ENCODE measurements at regions not wholly inside any gene's neighbourhood (a gene's known extent, or its start where the extent isn't known, plus 50 kb on each side); places are given as distances from the start of the nearest gene placed in this dataset.

DNA sequence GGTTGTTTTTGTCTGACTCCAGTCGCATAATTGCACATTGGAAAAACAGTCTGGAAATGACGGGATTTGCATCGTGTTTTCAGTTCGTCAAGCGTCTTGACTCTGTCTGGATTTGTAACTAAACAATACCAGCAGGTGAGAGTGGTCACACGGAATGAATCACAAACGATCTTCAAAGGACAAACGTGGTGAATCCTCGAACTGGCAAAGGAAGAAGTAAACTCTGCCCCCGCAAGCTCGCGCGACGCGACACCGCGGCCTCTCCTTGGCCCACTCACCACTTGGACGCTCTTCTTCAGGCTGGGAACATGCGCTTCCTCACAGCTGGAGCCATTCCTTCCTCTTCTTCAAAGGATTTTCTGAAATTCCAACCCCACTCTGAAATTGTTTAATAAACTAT is 352.6 kb downstream of the THBS2 start:
- no peak for DNase-seq

DNA sequence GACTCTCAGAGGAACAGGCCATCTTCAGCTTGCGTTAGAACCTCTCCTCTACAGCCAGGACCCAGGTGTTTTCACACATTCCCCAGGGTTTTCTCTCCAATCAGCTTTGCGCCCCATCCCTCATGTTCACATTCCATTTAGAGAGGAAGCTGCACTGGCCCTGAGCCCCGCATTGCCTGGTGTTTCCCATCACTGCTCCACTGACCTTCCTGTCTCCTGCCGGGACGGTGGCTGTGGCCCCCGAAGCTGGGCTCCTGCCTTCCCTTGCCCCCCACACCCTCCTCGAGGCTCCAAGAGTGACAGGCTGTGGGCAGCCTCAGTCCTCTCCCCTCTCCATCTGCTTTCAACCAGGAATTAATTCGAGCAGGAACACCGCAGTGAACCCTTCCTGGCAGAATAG is 357.3 kb downstream of the THBS2 start:
- no peak for DNase-seq

DNA sequence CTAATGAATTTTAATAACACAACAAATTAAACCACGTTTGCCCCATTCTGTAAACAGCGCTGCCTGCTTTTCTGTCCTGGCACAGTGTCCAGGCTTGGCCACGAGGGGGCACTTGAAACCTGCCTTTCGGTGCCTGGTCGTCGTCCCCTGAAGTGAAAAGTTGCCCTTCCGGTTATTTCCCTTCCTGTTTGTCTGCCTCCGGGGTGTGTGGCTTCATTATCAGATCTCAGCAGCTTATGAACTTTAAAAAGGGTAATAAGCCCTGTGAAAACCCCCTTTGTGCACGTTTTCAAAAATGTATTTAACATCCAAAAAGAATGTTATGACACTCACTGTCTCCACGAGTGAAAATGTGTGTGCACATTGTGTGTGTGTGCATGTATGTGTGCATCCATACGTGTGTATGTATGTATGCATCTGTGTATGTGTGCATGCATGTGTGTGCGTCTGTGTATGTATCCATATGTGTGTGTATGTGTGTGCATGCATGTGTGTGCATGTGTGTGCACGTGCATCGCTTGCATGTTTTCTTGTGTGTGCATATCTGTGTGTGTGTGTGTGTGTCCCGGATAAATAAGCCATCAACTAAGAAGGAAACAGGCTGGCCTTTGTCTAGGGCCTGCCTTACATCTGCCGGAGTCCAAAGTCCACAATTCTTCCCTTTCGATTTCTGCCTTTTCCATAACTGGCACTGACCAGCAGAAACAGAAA is 358.4 kb downstream of the THBS2 start:
- peak; percentile 58 for DNase-seq

DNA sequence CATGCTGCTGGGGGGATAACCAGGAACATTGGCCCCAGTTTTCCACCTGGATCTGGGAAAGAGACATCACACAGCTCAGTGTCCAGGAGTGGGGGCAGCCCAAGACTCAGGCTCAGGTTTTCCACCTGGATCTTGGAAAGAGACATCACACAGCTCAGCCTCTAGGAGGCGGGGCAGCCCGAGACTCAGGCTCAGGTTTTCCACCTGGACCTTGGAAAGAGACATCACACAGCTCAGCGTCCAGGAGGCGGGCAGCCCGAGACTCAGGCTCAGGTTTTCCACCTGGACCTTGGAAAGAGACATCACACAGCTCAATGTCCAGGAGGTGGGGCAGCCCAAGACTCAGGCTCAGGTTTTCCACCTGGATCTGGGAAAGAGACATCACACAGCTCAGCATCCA is 361.6 kb downstream of the THBS2 start:
- DNase-seq: no peak

DNA sequence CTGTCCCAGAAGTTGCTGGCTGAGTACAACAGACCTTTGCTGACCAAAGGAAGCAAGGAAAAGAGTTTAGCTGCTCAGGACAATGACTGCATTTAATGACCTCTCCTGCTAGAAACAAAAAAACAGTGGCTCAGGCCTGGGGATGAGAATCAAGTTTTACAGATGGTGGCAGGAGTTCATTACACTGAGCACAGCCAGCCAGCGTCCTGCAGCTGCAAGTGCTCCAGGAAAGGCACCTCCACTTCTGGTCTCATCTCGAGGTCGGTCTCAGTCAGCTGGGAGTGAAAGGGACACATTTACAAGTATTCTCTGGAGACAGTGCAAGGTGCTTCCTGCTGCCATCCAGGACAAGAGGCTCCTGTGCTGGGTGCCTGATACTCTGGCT is 362.7 kb downstream of the THBS2 start:
- DNase-seq: no peak

DNA sequence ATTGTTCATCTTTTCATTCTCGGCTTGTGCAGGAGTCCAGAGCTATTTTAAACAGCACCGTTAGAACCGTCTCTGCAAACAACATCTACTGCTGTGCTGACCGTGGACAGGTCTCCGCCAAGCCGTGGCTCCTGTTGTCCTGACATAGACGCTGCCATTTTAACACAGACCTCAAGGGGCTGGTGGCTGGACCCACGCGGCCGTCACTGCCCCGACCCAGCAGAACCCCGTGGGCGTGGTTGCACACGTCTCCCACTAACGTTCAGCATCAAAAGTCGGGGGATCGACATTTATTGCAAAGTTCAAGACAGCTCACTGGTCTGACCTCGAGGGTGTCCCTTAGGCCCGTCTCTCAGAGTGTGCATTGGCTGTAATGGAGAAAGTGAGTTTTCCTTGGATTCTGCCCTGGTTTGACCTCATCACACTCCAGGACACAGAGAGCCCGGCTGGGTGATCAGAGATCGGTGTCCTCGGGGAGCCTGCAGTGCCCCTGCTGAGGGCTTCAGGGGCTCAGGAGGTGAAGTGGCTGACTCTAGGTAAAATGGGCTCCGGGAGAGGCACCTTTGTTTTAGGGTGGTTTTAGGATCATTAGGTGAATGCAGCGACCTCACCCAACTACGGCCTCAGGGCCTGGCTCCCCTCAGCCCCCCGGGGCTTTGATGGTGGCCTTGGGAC is 363.2 kb downstream of the THBS2 start:
- DNase-seq: no peak

DNA sequence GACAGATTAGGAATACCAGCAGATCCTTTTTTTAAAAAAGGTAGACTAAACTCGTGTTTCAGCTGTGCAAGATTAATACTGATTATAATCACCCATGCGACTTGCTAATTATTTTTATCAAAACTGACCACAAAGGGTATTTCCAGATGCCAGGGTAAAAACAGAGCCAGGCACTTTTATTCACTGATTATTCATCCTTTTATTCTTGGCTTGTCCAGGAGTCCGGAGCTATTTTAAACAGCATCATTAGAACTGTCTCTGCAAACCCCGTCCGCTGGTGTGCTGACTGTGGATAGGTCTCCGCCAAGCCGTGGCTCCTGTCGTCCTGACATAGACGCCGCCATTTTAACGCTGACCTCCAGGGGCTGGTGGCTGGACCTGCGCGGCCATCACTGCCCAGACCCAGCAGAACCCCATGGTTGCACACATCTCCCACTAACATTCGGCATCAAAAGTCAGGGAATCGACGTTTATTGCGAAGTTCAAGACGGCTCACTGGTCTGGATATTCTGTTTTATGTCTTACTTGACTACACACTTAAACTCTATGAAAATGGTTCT is 364.8 kb downstream of the THBS2 start:
- no peak for DNase-seq

DNA sequence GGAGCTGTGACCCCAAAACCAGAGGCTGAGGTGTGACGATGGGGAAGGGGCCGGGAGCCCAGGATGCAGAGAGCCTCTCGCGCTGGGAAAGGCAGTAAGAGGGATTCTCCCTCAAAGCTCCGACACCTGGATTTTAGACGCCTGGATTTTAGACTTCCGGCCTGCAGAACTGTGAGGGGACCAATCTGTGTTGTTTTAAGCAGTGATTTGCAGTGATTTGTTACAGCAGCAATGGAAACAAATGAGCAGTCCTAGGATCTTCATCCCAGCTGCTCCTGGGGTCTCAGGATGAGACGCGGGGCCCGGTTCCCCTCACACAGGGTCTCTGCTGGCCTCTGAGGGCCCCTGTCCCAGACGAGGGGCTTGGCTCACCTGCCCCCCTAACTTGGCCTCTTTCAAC is 365.5 kb downstream of the THBS2 start:
- DNase-seq: no peak

DNA sequence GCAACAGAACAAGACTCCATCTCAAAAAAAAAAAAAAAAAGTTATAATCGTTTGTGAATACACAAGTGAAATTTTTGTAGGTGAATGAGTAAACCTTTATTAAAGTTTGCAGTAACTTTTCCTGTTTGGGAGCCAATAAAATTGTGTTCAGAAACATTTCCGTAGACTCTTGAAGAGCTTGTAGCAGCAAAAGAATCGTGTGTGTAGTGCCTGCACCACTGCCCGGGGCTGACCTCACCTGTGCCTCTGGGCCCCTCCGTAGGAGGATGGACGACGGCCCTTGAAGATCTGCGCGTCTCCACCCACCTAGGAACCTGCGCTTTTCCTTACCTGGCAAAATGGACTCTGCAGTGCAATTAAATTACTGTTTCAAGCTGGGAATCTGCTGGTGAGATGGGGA is 366.0 kb downstream of the THBS2 start:
- no peak for DNase-seq

DNA sequence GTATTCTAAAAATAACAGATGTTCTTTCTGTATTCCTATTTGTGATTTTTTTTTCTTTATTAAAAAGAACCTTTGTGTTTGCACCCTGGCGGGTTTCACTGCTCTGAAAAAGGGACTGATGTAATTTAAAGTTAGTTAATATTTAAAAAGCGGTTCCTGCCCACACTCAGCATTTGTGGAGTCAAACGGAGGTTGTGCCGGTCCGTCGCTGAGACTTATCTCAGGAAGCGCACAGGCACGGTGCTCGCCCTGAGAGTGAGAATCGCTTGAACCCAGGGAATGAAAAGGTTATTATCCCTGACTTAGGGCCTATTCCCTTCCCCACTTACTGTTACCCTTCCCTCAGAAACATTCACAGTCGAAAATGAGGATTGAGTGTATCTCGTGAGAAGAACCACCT is 366.7 kb downstream of the THBS2 start:
- no peak for DNase-seq

DNA sequence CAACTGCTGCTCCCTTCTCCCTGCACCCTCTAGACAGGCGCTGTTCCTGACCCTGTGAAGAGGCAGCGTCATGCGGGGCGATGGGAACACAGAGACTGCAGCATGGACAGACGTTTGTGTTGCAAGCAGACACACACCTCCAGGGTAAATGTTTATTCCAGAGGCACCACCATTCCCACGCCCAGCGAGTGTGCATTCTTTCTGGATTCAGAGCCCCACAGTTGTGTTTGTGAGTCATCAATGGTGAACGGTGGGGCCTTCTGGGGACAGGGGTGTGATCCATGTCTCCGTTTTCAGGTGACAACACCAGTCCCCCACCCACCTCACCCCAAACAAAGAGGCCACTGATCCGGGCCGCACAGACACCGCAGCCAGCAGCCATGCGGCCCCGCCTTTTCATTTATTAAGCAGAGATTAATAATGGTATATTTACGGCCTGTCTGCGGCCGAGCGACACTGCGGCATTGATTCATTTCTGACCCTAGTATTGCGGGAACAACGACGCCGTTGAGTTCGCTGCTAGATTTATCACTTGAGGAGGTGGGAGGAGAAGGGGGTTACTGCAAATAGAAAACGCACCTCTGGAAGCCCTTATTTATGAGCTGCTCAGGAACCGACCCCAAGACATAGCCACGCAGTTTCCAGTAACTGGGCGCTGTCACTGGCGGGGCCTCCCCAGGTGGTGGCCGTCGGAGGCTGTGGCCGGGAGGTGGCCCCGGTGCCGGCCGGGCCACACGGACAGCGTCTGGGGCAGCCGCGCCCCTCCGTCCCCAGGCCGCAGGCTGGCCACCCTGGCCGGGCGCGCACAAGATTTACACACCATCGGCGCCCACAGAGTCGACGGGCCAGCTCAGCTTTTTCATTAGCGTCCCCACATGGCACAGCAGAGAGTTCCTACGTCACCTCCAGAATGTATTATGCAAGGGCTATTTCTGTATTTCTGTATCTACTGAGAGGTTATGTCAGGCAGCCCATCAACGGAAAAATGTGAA is 367.6 kb downstream of the THBS2 start:
- DNase-seq: no peak

DNA sequence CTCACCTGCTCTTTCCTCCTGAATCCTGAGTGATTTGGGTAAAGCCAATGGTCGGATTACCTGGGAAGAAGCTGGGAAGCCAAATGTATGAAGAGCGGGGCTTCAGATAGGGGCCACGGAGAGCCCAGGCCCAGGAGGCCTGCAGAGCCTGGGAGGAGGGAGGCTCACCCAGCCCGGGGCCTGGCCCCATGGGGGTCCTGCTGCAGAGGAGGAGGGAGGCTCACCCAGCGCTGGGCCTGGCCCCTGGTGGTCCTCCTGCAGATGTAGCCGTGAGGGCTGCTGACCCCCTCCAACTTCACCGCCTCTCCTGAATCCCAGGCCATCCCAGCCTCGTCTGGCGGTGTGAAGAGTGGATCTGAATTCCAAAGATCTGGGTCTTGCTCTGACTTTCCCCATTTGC is 368.4 kb downstream of the THBS2 start:
- DNase-seq: no peak

DNA sequence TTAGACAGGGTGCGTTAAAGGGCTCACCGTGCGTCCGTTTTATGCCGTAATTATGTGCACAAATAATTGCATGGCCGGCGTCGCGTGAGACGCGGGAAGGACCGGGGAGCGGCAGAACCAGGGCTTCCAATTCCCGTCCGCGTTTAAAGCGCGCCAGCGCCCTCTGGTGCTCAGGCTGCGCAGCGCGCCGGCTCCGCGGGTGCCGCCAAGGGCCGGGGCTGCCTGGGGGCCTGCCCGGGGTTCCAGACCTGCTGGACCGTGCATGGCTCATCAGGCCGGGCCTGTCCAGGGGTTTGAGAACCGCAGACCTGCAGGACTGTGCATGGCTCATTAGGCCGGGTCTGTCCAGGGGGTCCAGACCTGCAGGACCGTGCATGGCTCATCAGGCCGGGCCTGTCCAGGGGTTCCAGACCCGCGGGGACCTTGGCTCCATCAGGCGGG is 369.0 kb downstream of the THBS2 start:
- peak; percentile 38 for DNase-seq

DNA sequence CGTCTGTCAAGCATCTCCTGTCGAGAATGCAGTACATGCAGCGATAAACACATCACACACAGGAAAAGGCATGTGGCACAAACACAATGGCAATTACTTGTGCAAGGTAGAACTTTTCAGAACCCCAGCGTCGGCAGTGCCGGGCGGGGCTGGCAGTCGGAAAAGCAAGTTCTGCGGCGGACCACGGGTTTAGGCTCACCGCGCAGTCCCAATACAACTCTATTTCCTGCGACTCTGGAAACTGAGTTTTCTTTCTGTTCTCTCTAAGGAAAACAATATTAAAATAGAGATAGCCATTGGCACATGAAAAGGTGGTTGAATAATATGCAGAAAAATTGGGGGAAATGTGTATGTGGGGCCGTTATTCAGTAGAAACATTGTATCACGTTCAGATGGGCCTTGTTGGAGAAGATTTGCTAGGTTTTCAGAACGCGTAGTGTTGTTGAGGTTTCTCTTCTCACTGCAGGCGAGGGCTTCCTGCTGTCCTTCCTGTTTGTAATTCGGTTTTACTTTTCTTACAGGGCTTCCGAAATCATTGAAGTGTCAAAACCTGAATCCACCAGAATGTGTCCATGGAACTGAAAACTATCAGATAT is 369.5 kb downstream of the THBS2 start:
- no peak for DNase-seq

DNA sequence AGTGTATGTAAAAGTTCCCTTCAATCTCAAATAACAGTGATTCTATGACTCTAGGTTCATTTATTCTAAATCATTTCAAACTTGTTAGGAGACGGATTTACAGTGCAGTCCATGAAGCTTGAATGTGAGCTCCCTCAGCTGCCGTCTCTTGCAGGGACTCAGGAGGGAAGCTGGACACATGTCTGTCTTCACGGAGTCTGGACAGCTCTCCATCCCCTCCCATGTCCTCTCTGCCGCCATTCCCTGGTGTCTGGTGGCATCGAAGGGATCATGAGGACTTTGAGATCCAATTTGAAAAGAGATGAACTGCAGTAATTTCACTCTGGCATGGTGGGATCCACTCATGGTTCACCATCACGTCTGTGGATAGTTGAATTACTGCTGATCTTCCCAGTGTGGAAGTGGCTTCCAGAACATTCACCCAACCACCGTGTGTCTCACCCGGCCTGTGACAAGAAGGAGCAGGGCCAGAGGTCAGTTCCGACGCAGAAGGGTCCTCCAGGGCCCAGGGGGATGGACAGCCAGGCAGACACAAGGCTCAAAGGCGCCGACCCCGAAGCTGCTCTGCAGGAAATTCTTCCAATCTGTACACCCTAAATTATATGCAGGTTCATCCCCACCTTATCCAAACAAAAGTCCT is 370.1 kb downstream of the THBS2 start:
- DNase-seq: no peak

DNA sequence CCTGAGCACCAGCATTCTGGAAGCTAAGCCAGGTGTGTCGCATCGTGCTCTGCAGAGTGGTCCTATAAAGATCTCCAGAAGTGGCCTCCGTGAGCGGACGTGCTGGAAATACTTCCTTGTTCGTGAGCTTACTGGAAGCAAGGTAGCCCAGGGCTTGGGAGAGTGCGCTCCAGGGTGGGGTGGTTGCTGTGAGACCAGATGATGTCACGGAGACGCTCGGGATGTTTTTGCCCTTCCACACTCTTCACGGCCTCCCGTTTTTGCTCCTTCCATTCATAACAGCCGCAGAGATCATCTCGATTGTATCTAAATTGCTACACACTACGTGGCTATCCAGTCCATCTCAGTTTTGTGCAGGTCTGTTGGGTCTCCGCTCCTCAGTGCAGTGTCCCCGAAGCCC is 373.4 kb downstream of the THBS2 start:
- no peak for DNase-seq

DNA sequence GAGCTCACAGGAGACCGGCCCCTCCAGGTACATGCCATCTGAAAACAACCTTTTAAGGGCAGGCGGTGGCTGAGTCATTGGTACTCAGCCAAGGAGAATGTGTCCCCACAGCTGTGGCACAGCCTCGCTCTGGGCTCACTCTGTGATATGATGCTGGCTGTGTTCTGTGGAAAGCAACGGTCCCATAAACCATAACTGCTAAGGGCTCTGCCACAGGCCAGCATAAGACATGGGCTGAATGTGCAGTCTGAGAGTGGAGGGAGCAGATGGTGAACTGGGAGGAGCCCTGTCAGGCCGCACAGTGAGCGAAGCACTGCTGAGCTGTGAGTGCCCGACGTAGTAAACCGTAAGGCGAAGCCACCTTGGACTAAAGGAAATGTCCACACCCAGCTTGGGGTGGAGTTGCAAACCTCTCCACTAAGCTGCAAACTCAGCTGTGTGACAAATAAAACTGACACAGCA is 375.8 kb downstream of the THBS2 start:
- no peak for DNase-seq

DNA sequence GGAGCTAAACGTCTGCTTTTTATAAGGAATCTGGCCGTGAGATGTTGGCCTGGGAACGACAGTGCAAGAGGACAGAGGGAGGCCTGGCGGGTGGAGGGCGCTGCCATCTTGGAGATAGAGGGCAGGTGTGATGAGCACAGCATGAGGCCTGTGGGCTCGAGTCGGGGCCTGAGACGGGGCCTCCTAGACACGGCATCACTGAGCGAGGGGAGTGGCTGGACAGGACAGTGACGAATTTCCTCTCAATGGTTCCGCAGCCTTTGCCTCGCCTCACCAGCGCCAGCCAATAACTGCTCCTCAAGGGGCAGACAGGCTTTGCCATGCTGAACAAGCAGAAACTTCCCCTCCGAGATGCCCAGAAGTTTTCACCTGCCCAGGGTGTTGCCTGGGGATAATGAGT is 376.7 kb downstream of the THBS2 start:
- no peak for DNase-seq

DNA sequence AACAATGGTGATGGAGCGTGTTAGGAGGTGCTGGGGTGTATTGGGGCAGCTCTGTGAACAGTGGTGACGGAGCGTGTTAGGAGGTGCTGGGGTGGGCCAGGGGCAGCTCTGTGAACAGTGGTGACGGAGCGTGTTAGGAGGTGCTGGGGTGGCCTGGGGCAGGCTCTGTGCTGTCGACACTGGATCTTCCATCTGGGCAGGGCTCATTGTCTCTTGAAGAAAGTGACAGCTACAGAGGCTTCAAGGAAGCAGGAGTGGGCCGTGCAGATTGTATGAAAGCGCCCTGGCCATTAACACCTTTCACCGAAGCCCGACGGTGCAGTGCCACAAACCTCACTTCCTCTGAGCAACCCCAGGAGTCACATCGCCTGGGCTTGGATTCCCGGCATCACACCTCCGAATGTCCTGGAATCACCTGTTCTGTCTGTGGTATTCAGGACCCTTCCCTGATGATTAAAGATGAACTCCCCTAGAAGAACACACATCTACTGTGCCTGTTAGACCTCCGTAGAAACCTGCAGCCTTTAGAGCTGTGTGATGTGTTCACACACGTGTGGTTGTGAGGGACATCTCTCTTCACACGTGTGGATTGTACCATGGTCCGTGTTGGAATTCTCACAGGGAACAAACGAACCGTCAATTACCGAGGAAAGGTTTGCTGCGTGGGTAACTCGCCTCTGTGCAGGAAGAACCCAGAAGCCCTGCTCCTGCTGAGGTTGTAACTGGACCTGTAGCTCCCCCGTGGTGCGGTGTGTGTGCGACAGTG is 377.7 kb downstream of the THBS2 start:
- no peak for DNase-seq

DNA sequence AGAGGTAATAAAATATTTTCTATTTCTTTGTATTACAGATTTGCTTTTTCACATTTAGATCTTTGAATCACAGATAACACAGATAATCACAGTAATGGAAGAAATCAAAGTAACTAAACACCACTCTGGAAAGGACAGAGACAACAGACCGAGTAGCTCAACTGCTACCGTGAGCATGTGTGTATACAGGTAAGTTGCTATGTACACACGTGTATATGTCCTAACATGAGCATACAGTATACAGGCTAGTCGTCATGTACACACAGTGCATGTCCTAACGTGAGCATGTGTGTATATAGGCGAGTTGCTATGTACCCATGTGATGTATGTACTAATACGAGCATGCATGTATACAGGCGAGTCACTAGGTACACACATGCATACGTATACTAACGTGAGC is 379.0 kb downstream of the THBS2 start:
- no peak for DNase-seq

All from effector CD8-positive, alpha-beta T cell (primary cell).